ENCODE measurements at regions not wholly inside any gene's neighbourhood (a gene's known extent, or its start where the extent isn't known, plus 50 kb on each side); places are given as distances from the start of the nearest gene placed in this dataset.

DNA sequence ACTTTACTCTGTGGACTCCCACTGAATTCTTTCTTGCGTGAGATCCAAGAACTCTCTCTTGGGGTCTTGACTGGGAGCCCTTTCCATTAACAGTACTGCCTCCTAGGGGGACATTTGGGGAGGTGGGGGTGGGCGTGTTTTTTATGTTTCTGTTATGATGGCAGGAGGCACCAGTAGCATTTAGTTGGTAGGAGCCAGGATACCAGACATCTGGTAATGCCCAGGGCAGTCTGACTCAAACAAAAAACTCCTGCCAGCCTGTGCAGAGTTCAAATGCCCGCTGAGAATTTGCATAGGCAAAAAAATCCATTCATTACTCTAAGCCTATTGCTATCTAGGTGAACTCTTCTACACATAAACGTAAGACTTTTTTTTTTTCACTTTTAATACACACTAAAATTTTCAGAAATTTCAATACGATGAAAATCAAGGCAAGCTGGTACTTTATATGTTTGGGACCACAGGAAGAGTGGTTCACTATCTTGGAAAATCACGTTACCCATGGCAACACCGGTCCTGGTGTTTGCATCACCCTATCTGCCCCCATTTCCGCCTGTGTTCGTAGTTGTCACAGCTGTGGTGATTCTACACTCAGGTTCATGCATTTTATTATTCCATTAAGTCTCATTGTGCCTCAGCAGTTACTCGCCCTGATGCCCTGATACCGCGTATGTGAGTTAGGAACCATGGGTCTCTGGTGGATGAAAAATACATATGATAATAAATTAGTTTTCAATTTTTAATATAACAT, 121.1 kb upstream of the XYLT1 start:
- DNase-seq (ENCODE audit: low read depth, low spot score), result peak; percentile 75
- H3K4me3 ChIP-seq (ENCODE audit: low read length), result no peak overlapping the region

DNA sequence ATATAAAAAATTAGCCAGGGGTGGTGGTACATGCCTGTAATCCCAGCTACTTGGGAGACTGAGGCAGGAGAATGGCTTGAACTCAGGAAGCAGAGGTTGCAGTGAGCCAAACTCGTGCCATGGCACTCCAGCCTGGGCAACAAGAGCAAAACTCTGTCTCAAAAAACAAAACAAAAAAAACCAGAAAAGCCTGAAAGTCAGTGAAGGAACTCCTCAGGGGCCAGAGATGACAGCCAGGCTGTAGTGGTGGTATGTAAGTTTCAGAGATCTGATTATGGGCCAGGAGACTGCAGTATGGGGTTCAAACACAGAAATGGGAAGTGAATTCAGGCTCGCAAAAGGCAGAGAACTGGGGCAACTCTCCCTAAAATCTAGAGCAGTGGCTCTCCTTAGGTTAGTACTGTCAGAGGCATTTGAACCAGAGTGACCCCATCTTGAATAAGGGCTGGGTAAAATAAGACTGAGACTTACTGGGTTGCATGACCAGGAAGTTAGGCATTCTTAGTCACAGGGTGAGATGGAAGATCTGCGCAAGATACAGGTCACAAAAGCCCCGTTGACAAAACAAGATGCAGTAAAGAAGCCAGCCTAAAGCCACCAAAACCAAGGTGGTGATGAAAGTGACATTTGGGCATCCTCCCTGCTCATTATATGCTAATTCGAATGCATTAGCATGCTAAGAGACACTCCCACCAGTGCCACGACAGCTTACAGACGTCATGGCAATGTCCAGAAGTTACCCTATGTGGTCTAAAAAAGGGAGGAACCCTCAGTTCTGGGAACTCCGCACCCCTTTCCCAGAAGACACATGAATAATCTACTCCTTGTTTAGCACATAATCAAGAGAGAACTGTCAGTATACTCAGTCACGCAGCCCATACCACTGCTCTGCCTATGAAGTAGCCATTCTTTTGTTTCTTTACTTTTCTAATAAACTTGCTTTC, 120.2 kb upstream of the XYLT1 start:
- H3K4me3 ChIP-seq (ENCODE audit: low read length), result no peak overlapping the region
- no peak for DNase-seq (ENCODE audit: low read depth, low spot score)

GRCh38 chr16:17589898-17590297, 119.1 kb upstream of the XYLT1 start:
- no peak overlapping the region for H3K4me3 ChIP-seq (ENCODE audit: low read length)
- DNase-seq (ENCODE audit: low read depth, low spot score), result no peak

GRCh38 chr16:17585449-17586074, 114.8 kb upstream of the XYLT1 start:
- H3K4me3 ChIP-seq (ENCODE audit: low read length), result no peak overlapping the region
- no peak for DNase-seq (ENCODE audit: low read depth, low spot score)

DNA sequence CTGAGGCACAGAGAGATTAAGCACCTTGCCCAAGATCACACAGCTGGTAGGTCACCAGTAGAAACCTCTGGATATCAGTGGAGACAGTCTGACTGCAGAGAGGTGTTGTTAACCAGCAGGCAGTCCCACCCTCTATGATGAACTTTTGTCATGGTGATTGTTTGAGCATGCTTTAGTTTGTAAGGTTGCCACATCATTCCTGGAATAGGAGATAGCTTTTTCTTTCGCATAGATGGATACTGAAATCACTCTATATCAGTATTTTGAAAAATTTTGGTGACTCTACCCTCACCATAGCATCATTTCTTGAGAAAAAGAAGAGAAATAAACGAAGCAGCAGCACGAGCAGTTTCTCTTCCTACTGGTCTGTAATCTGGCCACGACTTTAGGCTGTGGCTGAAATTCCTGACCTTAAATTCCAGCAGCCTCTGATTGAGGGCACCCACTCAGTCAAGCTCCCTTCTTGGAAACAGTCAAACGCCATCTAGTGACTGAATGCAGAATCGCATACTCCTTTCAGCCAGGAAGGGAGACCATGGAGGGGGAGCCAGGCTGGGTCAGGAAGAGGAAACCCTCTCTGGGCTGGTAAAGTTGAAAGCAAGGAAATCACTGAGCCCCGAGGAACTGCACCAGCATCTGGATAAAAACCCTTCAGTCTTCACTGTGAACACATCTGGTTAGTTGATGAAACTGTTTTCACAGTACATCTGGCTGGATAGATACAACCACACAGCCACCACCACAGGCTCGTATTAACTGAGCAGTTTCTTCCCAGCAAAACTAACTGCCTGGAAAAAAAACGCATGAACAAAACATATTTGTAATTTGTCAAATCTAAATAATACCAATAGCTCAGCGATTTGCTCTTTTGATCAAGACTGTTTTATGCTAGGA, 108.5 kb upstream of the XYLT1 start:
- peak; percentile 81 for DNase-seq (ENCODE audit: low read depth, low spot score)
- no peak overlapping the region for H3K4me3 ChIP-seq (ENCODE audit: low read length)

GRCh38 chr16:17574256-17574655, 103.5 kb upstream of the XYLT1 start:
- H3K4me3 ChIP-seq (ENCODE audit: low read length), result no peak overlapping the region
- DNase-seq (ENCODE audit: low read depth, low spot score), result no peak

- no peak for DNase-seq (ENCODE audit: low read depth, low spot score)
- no peak overlapping the region for H3K4me3 ChIP-seq (ENCODE audit: low read length)
Observed at GRCh38 chr16:17572145-17572544, 101.4 kb upstream of the XYLT1 start.

DNA sequence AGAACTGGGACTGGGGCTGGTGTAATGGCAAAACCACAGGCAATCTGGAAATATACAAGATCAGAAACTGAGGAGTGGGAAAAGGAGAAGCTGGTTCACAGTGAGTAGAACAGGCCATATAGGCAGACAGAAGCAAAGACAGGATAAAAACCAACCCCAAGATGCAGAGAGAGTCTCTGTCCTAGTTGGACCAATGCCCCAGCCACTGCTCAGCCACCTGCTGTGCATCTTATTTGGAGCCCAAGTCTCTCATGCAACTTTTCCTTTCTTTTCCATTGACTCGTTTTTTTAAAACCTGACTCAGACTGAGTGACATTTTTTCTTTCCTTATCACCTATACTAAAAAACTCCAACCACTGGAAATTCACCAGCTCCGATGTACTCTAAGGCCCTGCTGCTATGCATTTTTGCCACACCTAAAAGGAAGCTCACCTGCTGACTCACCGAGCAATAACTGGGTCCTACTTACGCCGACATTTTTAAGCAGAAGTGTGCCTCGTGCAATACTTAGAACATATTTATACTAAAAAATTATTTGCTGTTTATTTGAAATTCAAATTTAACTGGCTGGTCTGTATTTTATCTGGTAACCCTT, 100.8 kb upstream of the XYLT1 start:
- no peak overlapping the region for H3K4me3 ChIP-seq (ENCODE audit: low read length)
- DNase-seq (ENCODE audit: low read depth, low spot score), result no peak

GRCh38 chr16:17568239-17568638, 97.5 kb upstream of the XYLT1 start:
- H3K4me3 ChIP-seq (ENCODE audit: low read length), result no peak overlapping the region
- no peak for DNase-seq (ENCODE audit: low read depth, low spot score)

GRCh38 chr16:17567455-17567854, 96.7 kb upstream of the XYLT1 start:
- no peak overlapping the region for H3K4me3 ChIP-seq (ENCODE audit: low read length)
- DNase-seq (ENCODE audit: low read depth, low spot score), result no peak

DNA sequence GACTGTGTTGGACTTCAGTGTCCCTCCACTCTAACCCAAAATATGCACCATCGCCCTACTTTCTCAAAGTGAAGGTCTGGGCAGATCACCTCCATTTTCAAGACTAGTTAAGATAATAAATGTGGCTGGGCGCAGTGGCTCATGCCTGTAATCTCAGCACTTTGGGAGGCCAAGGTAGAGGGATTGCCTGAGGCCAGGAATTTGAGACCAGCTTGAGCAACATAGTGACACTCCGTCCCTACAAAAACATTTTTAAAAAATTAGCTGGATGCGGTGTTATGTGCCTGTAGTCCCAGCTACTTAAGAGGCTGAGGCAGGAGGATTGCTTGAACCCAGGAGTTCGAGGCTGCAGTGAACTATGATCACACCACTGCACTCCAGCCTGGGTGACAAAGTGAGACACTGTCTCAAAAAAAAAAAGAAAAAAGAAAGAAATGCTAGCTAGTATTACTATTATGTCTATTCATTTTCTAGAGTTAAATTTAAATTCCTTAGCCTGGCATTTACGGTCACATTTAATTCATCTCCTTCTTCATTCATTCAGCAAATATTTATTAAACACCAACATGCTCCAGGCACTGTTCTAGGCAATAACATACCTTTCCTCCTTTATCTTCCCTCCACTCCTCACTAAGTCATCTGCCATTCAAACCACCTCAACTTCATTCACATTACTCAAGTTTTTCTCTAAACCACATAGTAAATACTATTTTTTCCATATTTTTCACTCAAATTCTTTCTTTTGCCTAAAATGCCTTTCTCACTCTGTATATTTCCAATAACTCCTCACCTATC, 96.1 kb upstream of the XYLT1 start:
- H3K4me3 ChIP-seq (ENCODE audit: low read length), result no peak overlapping the region

DNA sequence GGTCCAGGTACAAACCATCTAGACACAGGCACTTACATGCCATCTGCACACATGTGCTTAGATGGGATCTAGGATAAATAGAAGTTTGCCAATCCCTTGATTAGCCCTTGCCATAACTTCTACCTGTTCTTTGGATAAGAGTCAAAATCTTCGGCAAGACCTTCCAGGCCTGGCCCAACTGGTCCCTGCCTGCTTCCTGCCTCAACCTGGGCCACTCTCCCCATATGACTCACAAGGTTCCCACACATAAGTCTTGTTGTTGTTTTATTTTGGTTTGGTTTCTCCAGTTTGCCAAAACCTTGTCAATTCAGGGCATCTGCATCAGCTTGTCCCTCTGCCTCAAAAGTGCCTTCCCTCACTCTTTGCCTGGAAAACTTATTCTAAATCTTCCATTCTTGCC, 95.3 kb upstream of the XYLT1 start:
- DNase-seq (ENCODE audit: low read depth, low spot score), result no peak
- no peak overlapping the region for H3K4me3 ChIP-seq (ENCODE audit: low read length)

More for the DNA sequence above, 96.1 kb upstream of the XYLT1 start:
- DNase-seq (ENCODE audit: low read depth, low spot score), result no peak

DNA sequence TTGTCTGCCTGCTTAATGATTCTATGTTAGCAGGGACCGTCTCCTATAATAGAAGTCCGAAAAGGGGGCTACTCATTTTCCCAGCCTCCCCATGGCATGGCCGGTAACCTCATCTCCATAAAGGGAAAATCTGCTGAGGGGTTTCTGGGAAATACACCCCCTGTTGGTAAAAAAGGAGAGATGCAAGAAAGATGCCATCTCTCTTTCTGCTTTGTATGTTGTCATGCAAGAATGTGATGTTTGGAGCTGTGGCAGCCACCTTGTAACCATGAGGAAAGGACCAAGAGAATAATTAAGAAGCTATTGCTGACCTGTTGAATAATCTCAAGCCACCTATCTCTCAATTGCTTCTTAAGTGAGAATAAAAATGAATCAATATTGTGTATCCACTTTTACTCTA, 94.8 kb upstream of the XYLT1 start:
- no peak overlapping the region for H3K4me3 ChIP-seq (ENCODE audit: low read length)
- no peak for DNase-seq (ENCODE audit: low read depth, low spot score)

GRCh38 chr16:17564856-17565255, 94.1 kb upstream of the XYLT1 start:
- DNase-seq (ENCODE audit: low read depth, low spot score), result no peak
- no peak overlapping the region for H3K4me3 ChIP-seq (ENCODE audit: low read length)

- no peak for DNase-seq (ENCODE audit: low read depth, low spot score)
- H3K4me3 ChIP-seq (ENCODE audit: low read length), result no peak overlapping the region
Observed at GRCh38 chr16:17563323-17564091, 92.7 kb upstream of the XYLT1 start.

GRCh38 chr16:17561056-17561455, 90.3 kb upstream of the XYLT1 start:
- H3K4me3 ChIP-seq (ENCODE audit: low read length), result no peak overlapping the region
- DNase-seq (ENCODE audit: low read depth, low spot score), result no peak

- no peak overlapping the region for H3K4me3 ChIP-seq (ENCODE audit: low read length)
- no peak for DNase-seq (ENCODE audit: low read depth, low spot score)
Observed at GRCh38 chr16:17560548-17560947, 89.8 kb upstream of the XYLT1 start.
